ENCODE measurements at regions not wholly inside any gene's neighbourhood (a gene's known extent, or its start where the extent isn't known, plus 50 kb on each side); places are given as distances from the start of the nearest gene placed in this dataset.

DNA sequence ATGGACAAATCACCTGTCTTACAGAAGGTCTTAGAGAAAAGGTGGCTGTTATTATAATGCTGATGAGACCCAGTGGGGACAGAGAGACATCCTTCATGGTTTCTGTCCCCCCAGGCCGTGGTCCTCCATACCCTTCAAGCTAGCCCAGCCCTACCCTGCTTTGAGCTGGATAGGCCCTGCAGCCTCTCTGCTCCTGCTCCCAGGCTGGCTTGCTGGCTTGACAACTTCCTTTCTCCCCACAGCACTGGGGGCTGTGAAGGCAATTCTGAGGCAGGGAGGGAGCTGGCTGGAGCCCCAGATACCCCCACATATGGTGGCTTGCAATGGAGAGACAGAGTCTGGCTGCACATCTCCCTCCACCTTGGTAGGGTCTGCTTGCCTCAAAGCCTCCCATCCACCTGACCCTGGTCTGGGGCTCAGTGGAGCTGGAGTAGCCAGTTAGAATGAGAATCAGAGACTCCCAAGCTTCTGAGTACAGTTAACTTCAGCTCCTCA, 118.2 kb downstream of the PJA1 start:
- TF ChIP-seq, protein P1, sequence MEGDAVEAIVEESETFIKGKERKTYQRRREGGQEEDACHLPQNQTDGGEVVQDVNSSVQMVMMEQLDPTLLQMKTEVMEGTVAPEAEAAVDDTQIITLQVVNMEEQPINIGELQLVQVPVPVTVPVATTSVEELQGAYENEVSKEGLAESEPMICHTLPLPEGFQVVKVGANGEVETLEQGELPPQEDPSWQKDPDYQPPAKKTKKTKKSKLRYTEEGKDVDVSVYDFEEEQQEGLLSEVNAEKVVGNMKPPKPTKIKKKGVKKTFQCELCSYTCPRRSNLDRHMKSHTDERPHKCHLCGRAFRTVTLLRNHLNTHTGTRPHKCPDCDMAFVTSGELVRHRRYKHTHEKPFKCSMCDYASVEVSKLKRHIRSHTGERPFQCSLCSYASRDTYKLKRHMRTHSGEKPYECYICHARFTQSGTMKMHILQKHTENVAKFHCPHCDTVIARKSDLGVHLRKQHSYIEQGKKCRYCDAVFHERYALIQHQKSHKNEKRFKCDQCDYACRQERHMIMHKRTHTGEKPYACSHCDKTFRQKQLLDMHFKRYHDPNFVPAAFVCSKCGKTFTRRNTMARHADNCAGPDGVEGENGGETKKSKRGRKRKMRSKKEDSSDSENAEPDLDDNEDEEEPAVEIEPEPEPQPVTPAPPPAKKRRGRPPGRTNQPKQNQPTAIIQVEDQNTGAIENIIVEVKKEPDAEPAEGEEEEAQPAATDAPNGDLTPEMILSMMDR (IDR thresholded peaks at IDR 0.05; ENCODE audit: insufficient read depth, low read length) = no peak
- TF ChIP-seq POLR2AphosphoS5 (IDR thresholded peaks at IDR 0.05; ENCODE audit: low read depth) (no peak), GABPA (IDR thresholded peaks at IDR 0.05; ENCODE audit: low read depth) (no peak), SPI1 (IDR thresholded peaks at IDR 0.05; ENCODE audit: borderline replicate concordance, low read depth) (no peak)
- TF ChIP-seq, protein P2, sequence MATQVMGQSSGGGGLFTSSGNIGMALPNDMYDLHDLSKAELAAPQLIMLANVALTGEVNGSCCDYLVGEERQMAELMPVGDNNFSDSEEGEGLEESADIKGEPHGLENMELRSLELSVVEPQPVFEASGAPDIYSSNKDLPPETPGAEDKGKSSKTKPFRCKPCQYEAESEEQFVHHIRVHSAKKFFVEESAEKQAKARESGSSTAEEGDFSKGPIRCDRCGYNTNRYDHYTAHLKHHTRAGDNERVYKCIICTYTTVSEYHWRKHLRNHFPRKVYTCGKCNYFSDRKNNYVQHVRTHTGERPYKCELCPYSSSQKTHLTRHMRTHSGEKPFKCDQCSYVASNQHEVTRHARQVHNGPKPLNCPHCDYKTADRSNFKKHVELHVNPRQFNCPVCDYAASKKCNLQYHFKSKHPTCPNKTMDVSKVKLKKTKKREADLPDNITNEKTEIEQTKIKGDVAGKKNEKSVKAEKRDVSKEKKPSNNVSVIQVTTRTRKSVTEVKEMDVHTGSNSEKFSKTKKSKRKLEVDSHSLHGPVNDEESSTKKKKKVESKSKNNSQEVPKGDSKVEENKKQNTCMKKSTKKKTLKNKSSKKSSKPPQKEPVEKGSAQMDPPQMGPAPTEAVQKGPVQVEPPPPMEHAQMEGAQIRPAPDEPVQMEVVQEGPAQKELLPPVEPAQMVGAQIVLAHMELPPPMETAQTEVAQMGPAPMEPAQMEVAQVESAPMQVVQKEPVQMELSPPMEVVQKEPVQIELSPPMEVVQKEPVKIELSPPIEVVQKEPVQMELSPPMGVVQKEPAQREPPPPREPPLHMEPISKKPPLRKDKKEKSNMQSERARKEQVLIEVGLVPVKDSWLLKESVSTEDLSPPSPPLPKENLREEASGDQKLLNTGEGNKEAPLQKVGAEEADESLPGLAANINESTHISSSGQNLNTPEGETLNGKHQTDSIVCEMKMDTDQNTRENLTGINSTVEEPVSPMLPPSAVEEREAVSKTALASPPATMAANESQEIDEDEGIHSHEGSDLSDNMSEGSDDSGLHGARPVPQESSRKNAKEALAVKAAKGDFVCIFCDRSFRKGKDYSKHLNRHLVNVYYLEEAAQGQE (IDR thresholded peaks at IDR 0.05; ENCODE audit: insufficient replicate concordance, low read depth) = no peak

Measured in HL-60 (cell line).